ENCODE measurements at regions not wholly inside any gene's neighbourhood (a gene's known extent, or its start where the extent isn't known, plus 50 kb on each side); places are given as distances from the start of the nearest gene placed in this dataset.

DNA sequence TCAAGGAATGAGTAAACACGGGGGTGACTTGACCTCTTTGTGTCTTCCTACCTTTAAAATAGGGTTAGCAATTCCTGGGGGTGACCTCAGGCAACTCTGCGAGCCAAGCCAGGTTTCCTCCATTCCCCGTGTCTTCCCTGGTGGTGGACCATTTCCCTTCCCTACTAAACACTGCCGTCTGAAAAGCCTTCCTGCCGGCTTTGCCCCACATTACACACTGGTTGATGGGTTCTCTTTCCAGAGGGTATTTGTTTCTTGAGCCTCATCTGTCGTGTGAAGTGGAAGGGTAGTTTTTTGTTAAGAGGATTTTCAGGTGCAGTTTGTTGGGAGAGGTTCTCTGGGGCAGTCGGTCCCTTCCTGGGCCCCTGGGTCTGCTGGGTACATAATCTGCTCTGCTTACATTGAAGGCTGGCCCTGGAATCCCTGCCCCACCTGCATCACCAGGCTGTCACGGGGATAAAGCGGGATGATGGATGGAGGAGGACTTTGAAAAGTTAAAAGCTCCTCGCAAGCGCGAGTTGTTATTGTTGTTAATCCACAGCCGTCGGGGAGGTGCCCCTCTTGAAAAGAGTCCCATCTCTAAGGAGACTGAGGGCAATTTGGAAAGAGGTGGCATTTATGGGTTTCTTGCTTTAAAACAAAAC lies 175.4 kb upstream of the SPRED2 start:
- no CpG with 5 or more reads among the region's 14 CpGs for WGBS, 2 experiments (ENCODE audit: extremely low coverage in 2 of 2, insufficient read length in 1 of 2)
- Histone ChIP-seq H2BK20ac (ENCODE audit: low read depth, low read length) (no peak overlapping the region), H2AK5ac (ENCODE audit: low read depth, low read length) (no peak overlapping the region), H3K9ac (ENCODE audit: low read depth, low read length) (no peak overlapping the region), H3K9me1 (ENCODE audit: insufficient read depth, low read length) (no peaks in the 10 kb centered on the region), H3K27me3 (ENCODE audit: control insufficient read depth, insufficient read depth, low read length) (peaks cover 25% of the 10 kb centered on the region), H3K23ac (ENCODE audit: low read depth, low read length) (no peak overlapping the region), H4K8ac (ENCODE audit: low read depth in 2 of 2, low read length in 2 of 2) (no peak overlapping the region), H4K91ac (ENCODE audit: insufficient read depth, low read depth, low read length) (no peak overlapping the region), H3K18ac (ENCODE audit: low read depth, low read length) (no peak overlapping the region), H3K9me3 (ENCODE audit: control insufficient read depth, insufficient read depth, low read length) (no peaks in the 10 kb centered on the region), H3K4me3 (ENCODE audit: insufficient read depth, low read depth, low read length) (no peak overlapping the region), H2BK15ac (ENCODE audit: low read depth, low read length) (no peak overlapping the region), H2BK5ac (ENCODE audit: low read depth, low read length, poor library complexity, severe bottlenecking) (no peak overlapping the region), H3K4me1 (ENCODE audit: control insufficient read depth, insufficient read depth, low read length) (no peaks in the 10 kb centered on the region), H3K36me3 (ENCODE audit: control insufficient read depth, insufficient read depth, low read length) (no peaks in the 10 kb centered on the region), H3K14ac (replicated peaks; ENCODE audit: low read depth, low read length) (no peak overlapping the region), H3K56ac (ENCODE audit: extremely low read depth, insufficient read depth, low read length) (no peak overlapping the region), H2BK120ac (ENCODE audit: low read depth, low read length) (no peak overlapping the region), H2AFZ (replicated peaks; ENCODE audit: low read length, poor library complexity) (no peak overlapping the region), H3K4me2 (ENCODE audit: low read depth, low read length) (no peak overlapping the region), H3K27ac (ENCODE audit: insufficient read depth, low read length) (no peak overlapping the region), H2AK9ac (replicated peaks; ENCODE audit: low read depth, low read length, poor library complexity) (no peak overlapping the region), H4K5ac (ENCODE audit: low read depth, low read length) (no peak overlapping the region), H3K79me1 (ENCODE audit: low read depth in 1 of 2, low read length in 2 of 2) (no peaks in the 10 kb centered on the region), H4K20me1 (ENCODE audit: insufficient read depth, low read length) (no peaks in the 10 kb centered on the region), H3K4ac (ENCODE audit: low read depth, low read length) (no peak overlapping the region)
- BruUV-seq (replicated peaks), result no TSS peak
- ATAC-seq (ENCODE audit: low read depth) (no peak), DNase-seq (no peak)
- no peak for TF ChIP-seq MXI1 (IDR thresholded peaks at IDR 0.05; ENCODE audit: borderline replicate concordance, low read depth, low read length)
- in situ Hi-C loops (cut with MboI; ENCODE audit: low sequenced_read_pairs), result no loop called here
- intact Hi-C loops (cut with micrococcal nuclease), result no loop called here
- CTCF ChIA-PET, result no interaction called here
- POLR2A ChIA-PET (ENCODE audit: unreplicated experiment), result interaction anchor here (0.6 kb wide), 1 partner anchor 1621 kb away, joined by 4 read pairs; no protein-coding TSS in a partner anchor
- dilution Hi-C loops (cut with HindIII; ENCODE audit: low sequenced_read_pairs, unreplicated experiment), result no loop called here

Measured in IMR-90 (cell line).